Gastroesophageal sphincter (tissue), 4 donors: ENCODE measurements at regions not wholly inside any gene's neighbourhood (a gene's known extent, or its start where the extent isn't known, plus 50 kb on each side); places are given as distances from the start of the nearest gene placed in this dataset.

ENCODE experiments used
- ATAC-seq: fragments of 150-250 bp; one replicate; pipeline ENCODE4 v1.9.1; 2016; ENCODE audit warnings: mild to moderate bottlenecking, moderate library complexity
- H3K27ac ChIP-seq, 4 donors: fragments of 200-600 bp; sonication (generic) in 3 of 4; 1 replicate in 3 of 4; 2 replicates in 1 of 4; pipeline ENCODE4 v1.5.1; 2016 to 2019
- H3K27me3 ChIP-seq: fragments of 200-600 bp; sonication (generic); one replicate; pipeline ENCODE4 v1.5.1; 2019
- H3K36me3 ChIP-seq, 2 donors: fragments of 200-600 bp; sonication (generic); one replicate each; pipeline ENCODE4 v1.5.1; 2019; ENCODE audit warnings: control low read depth in 1 of 2
- H3K4me1 ChIP-seq, 3 donors: fragments of 200-600 bp; sonication (generic); 1 replicate in 2 of 3; 2 replicates in 1 of 3; pipeline ENCODE4 v1.5.1; 2016 to 2019; ENCODE audit warnings: control low read depth in 2 of 3
- H3K4me3 ChIP-seq, 2 donors: fragments of 200-600 bp; sonication (generic); one replicate each; pipeline ENCODE4 v1.5.1; 2019; ENCODE audit warnings: mild to moderate bottlenecking in 1 of 2, moderate library complexity in 1 of 2
- H3K9me3 ChIP-seq, 3 donors: fragments of 200-600 bp; sonication (generic); one replicate each; pipeline ENCODE4 v1.5.1; 2017 to 2019; ENCODE audit warnings: control low read depth in 2 of 3
- EP300 ChIP-seq: sonication (generic); formaldehyde crosslinking; IDR thresholded peaks from one replicate; pipeline ENCODE4 v1.6.1; 2017; ENCODE audit warnings: antibody characterized with exemption, mild to moderate bottlenecking
- POLR2A ChIP-seq, 2 donors: fragments of 450-650 bp; IDR thresholded peaks; one replicate each; pipeline ENCODE4 v1.6.1; 2017; ENCODE audit warnings: antibody characterized with exemption in 2 of 2, mild to moderate bottlenecking in 2 of 2, moderate library complexity in 1 of 2
- POLR2AphosphoS5 ChIP-seq: sonication (generic); formaldehyde crosslinking; IDR thresholded peaks from one replicate; pipeline ENCODE4 v1.6.1; 2017; ENCODE audit warnings: antibody characterized with exemption
- WGBS, 2 donors: methylation state at CpG; one replicate each; pipeline ENCODE4 v1.1.5; 2018; ENCODE audit warnings: low coverage in 1 of 2; 5-methylcytosine and 5-hydroxymethylcytosine counted together
- TF ChIP-seq, protein P1 (sequence below), 4 experiments: fragments of 200-600 bp in 2 of 4; fragments of 450-650 bp in 2 of 4; sonication (generic) in 1 of 4; IDR thresholded peaks; one replicate each; pipeline ENCODE4 v1.5.1; 2017 to 2019; ENCODE audit warnings: antibody characterized with exemption in 4 of 4, mild to moderate bottlenecking in 2 of 4, moderate library complexity in 2 of 4

DNA sequence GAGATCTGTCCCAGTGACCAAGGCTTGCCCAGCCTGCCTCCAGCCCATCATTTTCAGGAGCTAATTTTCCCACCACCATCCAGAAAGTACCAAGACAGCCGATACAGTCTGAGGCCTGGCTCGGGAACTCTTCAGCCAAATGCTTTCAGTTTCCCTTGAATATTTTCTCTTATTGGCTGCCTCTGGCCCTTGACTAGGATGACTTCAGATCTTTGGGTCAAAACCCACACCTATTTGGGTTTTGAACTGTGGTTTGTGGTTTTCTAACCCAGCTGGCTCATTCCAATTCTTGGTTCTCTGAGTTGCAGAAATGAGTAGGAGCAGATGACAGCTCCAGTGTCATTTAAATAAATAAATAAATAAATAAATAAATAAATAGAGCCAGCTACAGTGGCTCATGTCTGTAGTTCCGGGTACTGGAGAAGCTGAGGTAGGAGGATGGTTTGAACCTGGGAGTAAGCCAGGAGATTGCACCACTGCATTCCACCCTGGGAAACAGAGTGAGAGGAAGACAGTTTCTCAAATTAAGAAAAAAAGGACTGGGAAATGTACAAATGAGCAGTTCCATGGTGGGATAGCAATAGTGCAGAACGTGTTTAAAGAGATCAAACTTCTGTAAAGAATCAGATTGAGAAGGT, 465.0 kb upstream of the SOX11 start:
- TF ChIP-seq EP300 = no peak
- TF ChIP-seq, protein P1, sequence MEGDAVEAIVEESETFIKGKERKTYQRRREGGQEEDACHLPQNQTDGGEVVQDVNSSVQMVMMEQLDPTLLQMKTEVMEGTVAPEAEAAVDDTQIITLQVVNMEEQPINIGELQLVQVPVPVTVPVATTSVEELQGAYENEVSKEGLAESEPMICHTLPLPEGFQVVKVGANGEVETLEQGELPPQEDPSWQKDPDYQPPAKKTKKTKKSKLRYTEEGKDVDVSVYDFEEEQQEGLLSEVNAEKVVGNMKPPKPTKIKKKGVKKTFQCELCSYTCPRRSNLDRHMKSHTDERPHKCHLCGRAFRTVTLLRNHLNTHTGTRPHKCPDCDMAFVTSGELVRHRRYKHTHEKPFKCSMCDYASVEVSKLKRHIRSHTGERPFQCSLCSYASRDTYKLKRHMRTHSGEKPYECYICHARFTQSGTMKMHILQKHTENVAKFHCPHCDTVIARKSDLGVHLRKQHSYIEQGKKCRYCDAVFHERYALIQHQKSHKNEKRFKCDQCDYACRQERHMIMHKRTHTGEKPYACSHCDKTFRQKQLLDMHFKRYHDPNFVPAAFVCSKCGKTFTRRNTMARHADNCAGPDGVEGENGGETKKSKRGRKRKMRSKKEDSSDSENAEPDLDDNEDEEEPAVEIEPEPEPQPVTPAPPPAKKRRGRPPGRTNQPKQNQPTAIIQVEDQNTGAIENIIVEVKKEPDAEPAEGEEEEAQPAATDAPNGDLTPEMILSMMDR (IDR thresholded peaks at IDR 0.05) = no peak
- TF ChIP-seq POLR2A (IDR thresholded peaks at IDR 0.05) = no peak
- no peak for TF ChIP-seq POLR2AphosphoS5
- H3K27me3 ChIP-seq = no peaks in the 10 kb centered on the region
- H3K9me3 ChIP-seq = no peaks in the 10 kb centered on the region
- no peak overlapping the region for H3K4me3 ChIP-seq
- no peak for ATAC-seq
- H3K4me1 ChIP-seq = no peaks in the 10 kb centered on the region
- WGBS, 2 donors = 91 to 93% methylated on average over 3 to 4 of the region's 4 CpGs
- no peak overlapping the region for H3K27ac ChIP-seq
- no peaks in the 10 kb centered on the region for H3K36me3 ChIP-seq

DNA sequence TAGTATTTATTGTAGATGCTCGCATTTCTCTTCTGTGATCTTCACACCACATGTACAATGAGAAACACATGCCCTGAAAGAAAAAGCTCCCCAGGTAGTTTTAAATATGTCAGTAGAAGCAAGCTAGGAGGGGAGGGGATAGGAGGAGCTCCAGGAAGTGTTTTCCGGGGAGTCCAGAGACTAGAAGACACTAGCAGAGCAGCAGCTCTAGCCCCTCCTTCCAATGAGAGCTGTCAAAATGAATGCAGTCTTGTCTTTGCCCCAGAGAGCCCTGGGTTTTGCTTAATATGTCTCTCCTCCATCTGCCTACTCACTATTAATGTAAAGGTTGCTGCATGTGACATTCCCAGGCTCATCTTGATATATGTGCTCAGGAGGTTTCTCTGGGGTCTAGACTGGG, 462.6 kb upstream of the SOX11 start:
- no peak for TF ChIP-seq POLR2A (IDR thresholded peaks at IDR 0.05)
- TF ChIP-seq EP300 = no peak
- TF ChIP-seq, protein P1 (IDR thresholded peaks at IDR 0.05) = no peak
- no peak for TF ChIP-seq POLR2AphosphoS5
- no peak for ATAC-seq
- Histone ChIP-seq H3K4me1 (no peaks in the 10 kb centered on the region), H3K27me3 (no peaks in the 10 kb centered on the region), H3K27ac (no peak overlapping the region), H3K4me3 (no peak overlapping the region), H3K9me3 (no peaks in the 10 kb centered on the region), H3K36me3 (no peaks in the 10 kb centered on the region)
- WGBS, 2 donors = 67 to 89% methylated on average over 1 of the region's 2 CpGs

DNA sequence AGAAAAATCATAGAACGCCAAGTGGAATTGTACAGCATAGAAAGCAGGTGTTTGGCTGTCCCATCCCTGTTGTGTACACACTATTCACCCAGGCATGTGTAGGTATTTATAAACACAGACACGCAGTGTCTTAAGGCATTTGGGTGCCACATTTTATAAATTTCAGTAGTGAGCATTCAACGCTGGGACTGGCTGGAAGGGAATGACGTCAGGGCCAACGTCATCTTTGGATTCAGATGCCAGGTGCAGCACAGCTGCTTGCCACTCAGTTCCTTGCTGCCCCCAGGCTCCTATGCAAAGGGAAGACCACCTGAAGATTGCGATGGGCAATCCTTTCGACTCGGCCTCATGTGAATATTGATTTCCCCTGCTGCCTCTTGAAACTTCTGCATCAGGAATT, 461.7 kb upstream of the SOX11 start:
- WGBS, 2 donors = 80 to 83% methylated on average over 4 to 8 of the region's 8 CpGs
- ATAC-seq = no peak

DNA sequence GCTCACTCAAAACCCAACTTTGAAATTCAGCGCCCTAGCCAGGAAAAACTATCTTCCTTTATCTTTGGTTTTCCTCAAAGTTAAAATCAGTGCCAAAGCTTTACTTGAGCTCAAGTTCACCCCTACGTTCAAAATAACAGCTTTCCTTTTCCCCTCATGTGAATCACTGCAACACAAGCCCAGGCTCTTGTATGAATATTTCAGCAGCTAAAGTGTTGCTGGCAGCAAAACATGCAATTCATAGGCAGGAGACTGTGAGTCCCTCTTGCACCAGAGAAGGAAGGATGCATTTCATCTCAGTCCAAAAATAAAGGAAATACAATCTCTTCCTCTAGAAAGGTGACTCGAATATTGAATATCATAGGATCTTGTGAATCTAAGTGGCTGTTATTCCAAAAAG, 461.3 kb upstream of the SOX11 start:
- Histone ChIP-seq H3K4me1 (no peaks in the 10 kb centered on the region), H3K4me3 (no peak overlapping the region), H3K27ac (no peak overlapping the region), H3K9me3 (no peaks in the 10 kb centered on the region), H3K36me3 (no peaks in the 10 kb centered on the region), H3K27me3 (no peaks in the 10 kb centered on the region)
- no peak for ATAC-seq
- TF ChIP-seq EP300 (no peak), POLR2A (IDR thresholded peaks at IDR 0.05) (no peak), POLR2AphosphoS5 (no peak)
- TF ChIP-seq, protein P1 (IDR thresholded peaks at IDR 0.05) = no peak
- WGBS, 2 donors = 45 to 53% methylated on average over 3 of the region's 3 CpGs

More for the DNA sequence above, 461.7 kb upstream of the SOX11 start:
- H3K36me3 ChIP-seq = no peaks in the 10 kb centered on the region
- no peaks in the 10 kb centered on the region for H3K9me3 ChIP-seq
- no peak overlapping the region for H3K4me3 ChIP-seq
- no peaks in the 10 kb centered on the region for H3K27me3 ChIP-seq
- TF ChIP-seq, protein P1 (IDR thresholded peaks at IDR 0.05) = no peak
- TF ChIP-seq EP300 = no peak
- TF ChIP-seq POLR2A (IDR thresholded peaks at IDR 0.05) = no peak
- no peak for TF ChIP-seq POLR2AphosphoS5
- H3K27ac ChIP-seq = no peak overlapping the region
- H3K4me1 ChIP-seq = no peaks in the 10 kb centered on the region

DNA sequence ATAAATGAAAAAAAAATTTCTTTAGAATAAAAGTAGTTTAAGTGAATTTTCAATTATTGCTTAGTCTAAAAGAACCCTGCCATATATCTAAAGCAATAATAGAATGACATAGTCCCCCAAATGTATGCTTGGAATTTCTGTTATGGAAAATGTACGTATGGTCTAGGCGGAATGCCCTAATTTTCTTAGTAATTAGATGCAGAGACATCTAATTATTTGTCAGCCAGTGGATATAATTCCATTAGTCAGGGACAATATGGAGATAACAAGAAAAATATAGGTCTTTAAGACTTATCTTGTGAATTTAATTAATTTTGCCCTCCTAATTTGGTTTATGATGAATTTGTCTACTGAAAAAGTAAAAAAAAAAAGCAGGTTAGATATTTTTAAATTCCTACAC, 460.9 kb upstream of the SOX11 start:
- H3K9me3 ChIP-seq = no peaks in the 10 kb centered on the region
- no peak overlapping the region for H3K27ac ChIP-seq
- ATAC-seq = no peak
- no peak overlapping the region for H3K4me3 ChIP-seq
- TF ChIP-seq EP300 = no peak
- no peak for TF ChIP-seq POLR2AphosphoS5
- TF ChIP-seq POLR2A (IDR thresholded peaks at IDR 0.05) = no peak
- TF ChIP-seq, protein P1 (IDR thresholded peaks at IDR 0.05) = no peak
- no peaks in the 10 kb centered on the region for H3K27me3 ChIP-seq
- H3K36me3 ChIP-seq = no peaks in the 10 kb centered on the region
- 93 to 95% methylated on average over 2 of the region's 2 CpGs for WGBS, 2 donors
- H3K4me1 ChIP-seq = no peaks in the 10 kb centered on the region
